Right lobe of liver (tissue), 4 donors: ENCODE measurements at regions not wholly inside any gene's neighbourhood (a gene's known extent, or its start where the extent isn't known, plus 50 kb on each side); places are given as distances from the start of the nearest gene placed in this dataset.

Source experiments
- CTCF ChIP-seq, 4 donors: fragments of 200-600 bp in 3 of 4; fragments of 450-650 bp in 1 of 4; IDR thresholded peaks; one replicate each; pipeline versions ENCODE4 v1.5.1 to v1.8.0; 2016 to 2022; ENCODE audit warnings: antibody characterized with exemption in 4 of 4, mild to moderate bottlenecking in 2 of 4
- POLR2A ChIP-seq: fragments of 450-650 bp; IDR thresholded peaks from one replicate; pipeline ENCODE4 v1.6.1; 2017; ENCODE audit warnings: antibody characterized with exemption, mild to moderate bottlenecking
- donor health status: DM: no; HTN: no; CAD: no.
- donor health status: DM: no; HTN: no; CAD: no.
- donor health status: DM: no; HTN: yes; CAD: no.

GRCh38 chr9:11792870-11793269 lies 900.3 kb upstream of the TYRP1 start:
- TF ChIP-seq CTCF (IDR thresholded peaks at IDR 0.05) (no peak), POLR2A (no peak)
